ENCODE measurements at regions not wholly inside any gene's neighbourhood (a gene's known extent, or its start where the extent isn't known, plus 50 kb on each side); places are given as distances from the start of the nearest gene placed in this dataset.

GRCh38 chr2:195419033-195419432, 238.0 kb upstream of the SLC39A10 start:
- H3K4me2 ChIP-seq (ENCODE audit: low read length) = no peak overlapping the region
- no peak overlapping the region for H3K4me3 ChIP-seq (ENCODE audit: low read length)
- TF ChIP-seq CTCF (IDR thresholded peaks at IDR 0.05; ENCODE audit: low read depth, low read length) (no peak), EZH2phosphoT487 (IDR thresholded peaks at IDR 0.05; ENCODE audit: low read depth) (no peak)
- H3K9ac ChIP-seq (ENCODE audit: low read length) = no peak overlapping the region
- H3K27me3 ChIP-seq (ENCODE audit: low read depth, low read length) = no peaks in the 10 kb centered on the region
- no peaks in the 10 kb centered on the region for H3K36me3 ChIP-seq (replicated peaks; ENCODE audit: low read depth, low read length)
- H3K79me2 ChIP-seq (ENCODE audit: low read length) = no peaks in the 10 kb centered on the region
- H2AFZ ChIP-seq (ENCODE audit: low read depth, low read length) = no peak overlapping the region
- no peaks in the 10 kb centered on the region for H3K4me1 ChIP-seq (ENCODE audit: low read length)
- no peaks in the 10 kb centered on the region for H4K20me1 ChIP-seq (ENCODE audit: insufficient read depth, low read length)
- no peak overlapping the region for H3K27ac ChIP-seq (ENCODE audit: low read length)
- H3K9me3 ChIP-seq (ENCODE audit: insufficient read depth, low read length) = no peaks in the 10 kb centered on the region

DNA sequence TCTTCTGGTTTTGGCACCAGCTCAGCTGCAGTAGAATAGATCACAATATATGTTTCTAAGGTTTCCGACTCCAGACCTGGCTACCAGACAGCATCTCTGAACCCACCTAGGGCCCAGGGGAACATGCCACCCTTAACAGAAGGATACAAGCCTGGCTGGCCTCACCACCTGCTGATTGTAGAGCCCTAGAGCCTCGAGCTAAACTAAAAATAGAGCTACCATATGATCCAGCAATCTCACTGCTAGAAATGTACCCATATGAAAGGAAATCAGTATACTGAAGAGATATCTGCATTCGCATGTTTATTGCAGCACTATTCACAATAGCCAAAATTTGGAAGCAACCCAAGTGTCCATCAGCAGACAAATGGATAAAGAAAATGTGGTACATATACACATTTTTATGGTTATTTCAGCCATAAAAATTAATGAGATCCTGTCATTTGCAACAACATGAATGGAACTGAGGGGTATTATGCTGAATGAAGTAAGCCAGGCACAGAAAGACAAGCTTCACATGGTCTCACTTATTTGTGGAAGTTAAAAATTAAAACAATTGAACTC, 242.4 kb upstream of the SLC39A10 start:
- H2AFZ ChIP-seq (ENCODE audit: low read depth, low read length) = no peak overlapping the region
- H3K9me3 ChIP-seq (ENCODE audit: insufficient read depth, low read length) = no peaks in the 10 kb centered on the region
- no peaks in the 10 kb centered on the region for H3K79me2 ChIP-seq (ENCODE audit: low read length)
- H3K27ac ChIP-seq (ENCODE audit: low read length) = no peak overlapping the region
- no peaks in the 10 kb centered on the region for H3K27me3 ChIP-seq (ENCODE audit: low read depth, low read length)
- no peak overlapping the region for H3K9ac ChIP-seq (ENCODE audit: low read length)
- H3K36me3 ChIP-seq (replicated peaks; ENCODE audit: low read depth, low read length) = no peaks in the 10 kb centered on the region
- no peaks in the 10 kb centered on the region for H4K20me1 ChIP-seq (ENCODE audit: insufficient read depth, low read length)
- TF ChIP-seq CTCF (IDR thresholded peaks at IDR 0.05; ENCODE audit: low read depth, low read length) (no peak), EZH2phosphoT487 (IDR thresholded peaks at IDR 0.05; ENCODE audit: low read depth) (no peak)
- H3K4me2 ChIP-seq (ENCODE audit: low read length) = no peak overlapping the region
- peaks cover 18% of the 10 kb centered on the region for H3K4me1 ChIP-seq (ENCODE audit: low read length)
- H3K4me3 ChIP-seq (ENCODE audit: low read length) = no peak overlapping the region

GRCh38 chr2:195413944-195414343, 243.1 kb upstream of the SLC39A10 start:
- no peak overlapping the region for H3K9ac ChIP-seq (ENCODE audit: low read length)
- H4K20me1 ChIP-seq (ENCODE audit: insufficient read depth, low read length) = no peaks in the 10 kb centered on the region
- H3K36me3 ChIP-seq (replicated peaks; ENCODE audit: low read depth, low read length) = no peaks in the 10 kb centered on the region
- no peak overlapping the region for H3K4me3 ChIP-seq (ENCODE audit: low read length)
- peaks cover 21% of the 10 kb centered on the region for H3K4me1 ChIP-seq (ENCODE audit: low read length)
- no peak overlapping the region for H2AFZ ChIP-seq (ENCODE audit: low read depth, low read length)
- H3K4me2 ChIP-seq (ENCODE audit: low read length) = no peak overlapping the region
- H3K79me2 ChIP-seq (ENCODE audit: low read length) = no peaks in the 10 kb centered on the region
- H3K27ac ChIP-seq (ENCODE audit: low read length) = no peak overlapping the region
- no peaks in the 10 kb centered on the region for H3K27me3 ChIP-seq (ENCODE audit: low read depth, low read length)
- TF ChIP-seq CTCF (IDR thresholded peaks at IDR 0.05; ENCODE audit: low read depth, low read length) = no peak
- no peak for TF ChIP-seq EZH2phosphoT487 (IDR thresholded peaks at IDR 0.05; ENCODE audit: low read depth)
- no peaks in the 10 kb centered on the region for H3K9me3 ChIP-seq (ENCODE audit: insufficient read depth, low read length)

- H3K9me3 ChIP-seq (ENCODE audit: insufficient read depth, low read length) = no peaks in the 10 kb centered on the region
- H3K27ac ChIP-seq (ENCODE audit: low read length) = no peak overlapping the region
- H3K27me3 ChIP-seq (ENCODE audit: low read depth, low read length) = no peaks in the 10 kb centered on the region
- H3K4me1 ChIP-seq (ENCODE audit: low read length) = peaks cover 21% of the 10 kb centered on the region
- H2AFZ ChIP-seq (ENCODE audit: low read depth, low read length) = no peak overlapping the region
- H3K9ac ChIP-seq (ENCODE audit: low read length) = no peak overlapping the region
- no peak overlapping the region for H3K4me3 ChIP-seq (ENCODE audit: low read length)
- no peak overlapping the region for H3K4me2 ChIP-seq (ENCODE audit: low read length)
- no peaks in the 10 kb centered on the region for H3K79me2 ChIP-seq (ENCODE audit: low read length)
- no peaks in the 10 kb centered on the region for H3K36me3 ChIP-seq (replicated peaks; ENCODE audit: low read depth, low read length)
- TF ChIP-seq EZH2phosphoT487 (IDR thresholded peaks at IDR 0.05; ENCODE audit: low read depth) (no peak), CTCF (IDR thresholded peaks at IDR 0.05; ENCODE audit: low read depth, low read length) (no peak)
- H4K20me1 ChIP-seq (ENCODE audit: insufficient read depth, low read length) = no peaks in the 10 kb centered on the region
Measured at GRCh38 chr2:195413422-195413821, 243.6 kb upstream of the SLC39A10 start.
